Caco-2 (cell line): ENCODE measurements at regions not wholly inside any gene's neighbourhood (a gene's known extent, or its start where the extent isn't known, plus 50 kb on each side); places are given as distances from the start of the nearest gene placed in this dataset.

Source experiments
- BruUV-seq: library from RNA; stranded (reverse); fragments of 400-500 nt; replicated peaks from 2 replicates; lab custom pipeline; 2021; lab: Mats Ljungman, UMichigan
- CTCF ChIA-PET: fragments of 300-600 bp; sonication (Branson Sonifier 250); formaldehyde crosslinking; loops from one replicate; lab custom pipeline; 2022; ENCODE audit warnings: antibody characterized with exemption; lab: Charles Lee
- POLR2A ChIA-PET: fragments of 300-600 bp; sonication (Branson Sonifier 250); formaldehyde crosslinking; loops from one replicate; lab custom pipeline; 2022; ENCODE audit warnings: antibody characterized with exemption; lab: Charles Lee
- DNase-seq, 2 experiments: peaks; one replicate each; pipeline versions ENCODE4 v3.0.0 to v3.0.0-alpha.2; 2020 to 2022
- H3K27me3 ChIP-seq: replicated peaks from 2 replicates; pipeline ENCODE4 v1.6.0; 2011; ENCODE audit warnings: low read length; ENCODE audit not compliant: control insufficient read depth, insufficient read depth
- H3K36me3 ChIP-seq: 2 replicates; pipeline ENCODE4 v1.5.1; 2011; ENCODE audit warnings: low read length; ENCODE audit not compliant: control insufficient read depth, insufficient read depth
- H3K4me1 ChIP-seq: fragments of 250-450 bp; sonication (Bioruptor Pico); 2 replicates; pipeline ENCODE4 v1.5.1; 2020; ENCODE audit warnings: mild to moderate bottlenecking
- H3K4me3 ChIP-seq: 2 replicates; pipeline ENCODE4 v1.5.1; 2011; ENCODE audit warnings: low read depth, mild to moderate bottlenecking, control low read depth, low read length
- H3K9me3 ChIP-seq: fragments of 250-450 bp; sonication (Bioruptor Pico); 2 replicates; pipeline ENCODE4 v1.5.1; 2020; ENCODE audit warnings: mild to moderate bottlenecking, moderate library complexity
- H3K27ac Mint-ChIP-seq: one replicate; pipeline ENCODE4 v1.8.0; 2022; ENCODE audit warnings: mixed read lengths; ENCODE audit not compliant: unreplicated experiment
- H3K27me3 Mint-ChIP-seq: one replicate; pipeline ENCODE4 v1.8.0; 2022; ENCODE audit warnings: mixed read lengths; ENCODE audit not compliant: insufficient read depth, unreplicated experiment
- H3K36me3 Mint-ChIP-seq: one replicate; pipeline ENCODE4 v1.8.0; 2022; ENCODE audit warnings: mild to moderate bottlenecking, mixed read lengths; ENCODE audit not compliant: insufficient read depth, unreplicated experiment
- H3K4me1 Mint-ChIP-seq: one replicate; pipeline ENCODE4 v1.8.0; 2022; ENCODE audit warnings: low read depth, mixed read lengths; ENCODE audit not compliant: unreplicated experiment
- H3K4me3 Mint-ChIP-seq: one replicate; pipeline ENCODE4 v1.8.0; 2022; ENCODE audit warnings: mild to moderate bottlenecking, moderate library complexity, mixed read lengths; ENCODE audit not compliant: unreplicated experiment
- H3K9me3 Mint-ChIP-seq: one replicate; pipeline ENCODE4 v1.8.0; 2022; ENCODE audit warnings: mixed read lengths; ENCODE audit not compliant: unreplicated experiment
- CTCF ChIP-seq, 2 experiments: fragments of 200-600 bp in 1 of 2; IDR thresholded peaks; 1 replicate in 1 of 2; 2 replicates in 1 of 2; pipeline versions ENCODE4 v1.5.1 to v1.8.0; 2011 to 2022; ENCODE audit warnings: antibody characterized with exemption in 1 of 2, control low read depth in 1 of 2, inconsistent platforms in 1 of 2, low read depth in 1 of 2, low read length in 1 of 2, mild to moderate bottlenecking in 1 of 2, moderate library complexity in 1 of 2; ENCODE audit not compliant: insufficient read depth in 1 of 2, severe bottlenecking in 1 of 2, unreplicated experiment in 1 of 2
- intact Hi-C: fragments of 100-400 bp; cut with micrococcal nuclease; formaldehyde crosslinking; loops from one replicate; pipeline ENCODE4 v1.10.0; 2022; ENCODE audit not compliant: unreplicated experiment

GRCh38 chr9:79885093-79885857 lies 313.5 kb downstream of the TLE4 start:
- ChIA-PET POLR2A (no interaction called here), CTCF (no interaction called here)
- Histone ChIP-seq H3K27me3 (no peaks in the 10 kb centered on the region), H3K36me3 (no peaks in the 10 kb centered on the region), H3K4me1 (no peaks in the 10 kb centered on the region), H3K9me3 (no peaks in the 10 kb centered on the region), H3K4me3 (no peak overlapping the region)
- intact Hi-C loops, result no loop called here
- H3K36me3 Mint-ChIP-seq, result no peaks in the 10 kb centered on the region
- no peak overlapping the region for H3K4me3 Mint-ChIP-seq
- H3K9me3 Mint-ChIP-seq, result no peaks in the 10 kb centered on the region
- no peak for TF ChIP-seq CTCF (IDR thresholded peaks at IDR 0.05; ENCODE audit: insufficient read depth in 1 of 2, low read depth in 1 of 2, low read length in 1 of 2, severe bottlenecking in 1 of 2, unreplicated experiment in 1 of 2)
- H3K27ac Mint-ChIP-seq, result no peak overlapping the region
- DNase-seq, result no peak
- no peaks in the 10 kb centered on the region for H3K4me1 Mint-ChIP-seq
- no peaks in the 10 kb centered on the region for H3K27me3 Mint-ChIP-seq
- no TSS peak for BruUV-seq

GRCh38 chr9:79884546-79884945 lies 312.8 kb downstream of the TLE4 start:
- H3K36me3 ChIP-seq, result no peaks in the 10 kb centered on the region
- no peaks in the 10 kb centered on the region for H3K27me3 Mint-ChIP-seq
- no peaks in the 10 kb centered on the region for H3K9me3 Mint-ChIP-seq
- H3K27ac Mint-ChIP-seq, result no peak overlapping the region
- ChIA-PET CTCF (no interaction called here), POLR2A (no interaction called here)
- no peaks in the 10 kb centered on the region for H3K4me1 Mint-ChIP-seq
- no peak for TF ChIP-seq CTCF (IDR thresholded peaks at IDR 0.05; ENCODE audit: insufficient read depth in 1 of 2, low read depth in 1 of 2, low read length in 1 of 2, severe bottlenecking in 1 of 2, unreplicated experiment in 1 of 2)
- BruUV-seq, result no TSS peak
- H3K4me3 ChIP-seq, result no peak overlapping the region
- H3K9me3 ChIP-seq, result no peaks in the 10 kb centered on the region
- no peaks in the 10 kb centered on the region for H3K4me1 ChIP-seq
- DNase-seq, result no peak
- no peaks in the 10 kb centered on the region for H3K27me3 ChIP-seq
- no peak overlapping the region for H3K4me3 Mint-ChIP-seq
- no peaks in the 10 kb centered on the region for H3K36me3 Mint-ChIP-seq
- intact Hi-C loops, result no loop called here

GRCh38 chr9:79883073-79883645 lies 311.4 kb downstream of the TLE4 start:
- Mint-ChIP-seq H3K4me3 (no peak overlapping the region), H3K9me3 (no peaks in the 10 kb centered on the region), H3K36me3 (no peaks in the 10 kb centered on the region), H3K27me3 (peaks cover 2% of the 10 kb centered on the region), H3K4me1 (no peaks in the 10 kb centered on the region), H3K27ac (no peak overlapping the region)
- Histone ChIP-seq H3K4me1 (no peaks in the 10 kb centered on the region), H3K27me3 (no peaks in the 10 kb centered on the region), H3K36me3 (no peaks in the 10 kb centered on the region), H3K9me3 (no peaks in the 10 kb centered on the region), H3K4me3 (no peak overlapping the region)
- BruUV-seq, result no TSS peak
- DNase-seq, result no peak
- CTCF ChIA-PET, result no interaction called here
- no peak for TF ChIP-seq CTCF (IDR thresholded peaks at IDR 0.05; ENCODE audit: insufficient read depth in 1 of 2, low read depth in 1 of 2, low read length in 1 of 2, severe bottlenecking in 1 of 2, unreplicated experiment in 1 of 2)
- POLR2A ChIA-PET, result no interaction called here
- intact Hi-C loops, result no loop called here
